ENCODE measurements at regions not wholly inside any gene's neighbourhood (a gene's known extent, or its start where the extent isn't known, plus 50 kb on each side); places are given as distances from the start of the nearest gene placed in this dataset.
"Not testable (repeated sequence)": the region's sequence is repeated elsewhere in the genome, so short reads cannot be mapped to it uniquely, and the experiment has no call there.

GRCh38 chr18:1147730-1148129, 243.1 kb downstream of the ADCYAP1 start:
- Histone ChIP-seq H3K4me3 (ENCODE audit: severe bottlenecking) (no peak overlapping the region), H3K27ac (ENCODE audit: poor library complexity, severe bottlenecking) (no peak overlapping the region), H3K4me1 (ENCODE audit: insufficient read depth, poor library complexity, severe bottlenecking) (no peaks in the 10 kb centered on the region), H3K27me3 (ENCODE audit: insufficient read depth, poor library complexity, severe bottlenecking) (no peaks in the 10 kb centered on the region), H3K9me3 (ENCODE audit: severe bottlenecking) (no peaks in the 10 kb centered on the region), H3K36me3 (ENCODE audit: low read depth) (no peaks in the 10 kb centered on the region)
- no peak for DNase-seq (ENCODE audit: low spot score)
- no peak for ATAC-seq (ENCODE audit: low read depth)
- TF ChIP-seq CTCF (IDR thresholded peaks at IDR 0.05; ENCODE audit: poor library complexity, severe bottlenecking), result no peak

GRCh38 chr18:1149709-1150108, 245.0 kb downstream of the ADCYAP1 start:
- no peak for TF ChIP-seq CTCF (IDR thresholded peaks at IDR 0.05; ENCODE audit: poor library complexity, severe bottlenecking)
- no peak for DNase-seq (ENCODE audit: low spot score)

GRCh38 chr18:1150344-1150743, 245.7 kb downstream of the ADCYAP1 start:
- no peak overlapping the region for H3K27ac ChIP-seq (ENCODE audit: poor library complexity, severe bottlenecking)
- no peaks in the 10 kb centered on the region for H3K4me1 ChIP-seq (ENCODE audit: insufficient read depth, poor library complexity, severe bottlenecking)
- no peaks in the 10 kb centered on the region for H3K9me3 ChIP-seq (ENCODE audit: severe bottlenecking)
- no peak for DNase-seq (ENCODE audit: low spot score)
- H3K36me3 ChIP-seq (ENCODE audit: low read depth), result no peaks in the 10 kb centered on the region
- H3K27me3 ChIP-seq (ENCODE audit: insufficient read depth, poor library complexity, severe bottlenecking), result no peaks in the 10 kb centered on the region
- ATAC-seq (ENCODE audit: low read depth), result no peak
- H3K4me3 ChIP-seq (ENCODE audit: severe bottlenecking), result no peak overlapping the region
- no peak for TF ChIP-seq CTCF (IDR thresholded peaks at IDR 0.05; ENCODE audit: poor library complexity, severe bottlenecking)

More at GRCh38 chr18:1149709-1150108, 245.0 kb downstream of the ADCYAP1 start:
- Histone ChIP-seq H3K9me3 (ENCODE audit: severe bottlenecking) (no peaks in the 10 kb centered on the region), H3K27me3 (ENCODE audit: insufficient read depth, poor library complexity, severe bottlenecking) (no peaks in the 10 kb centered on the region), H3K4me3 (ENCODE audit: severe bottlenecking) (no peak overlapping the region), H3K4me1 (ENCODE audit: insufficient read depth, poor library complexity, severe bottlenecking) (no peaks in the 10 kb centered on the region), H3K36me3 (ENCODE audit: low read depth) (no peaks in the 10 kb centered on the region), H3K27ac (ENCODE audit: poor library complexity, severe bottlenecking) (no peak overlapping the region)
- no peak for ATAC-seq (ENCODE audit: low read depth)

GRCh38 chr18:1152958-1153357, 248.3 kb downstream of the ADCYAP1 start:
- H3K27ac ChIP-seq (ENCODE audit: poor library complexity, severe bottlenecking); H3K27me3 ChIP-seq (ENCODE audit: insufficient read depth, poor library complexity, severe bottlenecking); H3K36me3 ChIP-seq (ENCODE audit: low read depth); DNase-seq (ENCODE audit: low spot score); H3K9me3 ChIP-seq (ENCODE audit: severe bottlenecking); ATAC-seq (ENCODE audit: low read depth); H3K4me3 ChIP-seq (ENCODE audit: severe bottlenecking); H3K4me1 ChIP-seq (ENCODE audit: insufficient read depth, poor library complexity, severe bottlenecking): not testable (repeated sequence)

- no peak overlapping the region for H3K4me3 ChIP-seq (ENCODE audit: severe bottlenecking)
- H3K36me3 ChIP-seq (ENCODE audit: low read depth), result no peaks in the 10 kb centered on the region
- no peaks in the 10 kb centered on the region for H3K4me1 ChIP-seq (ENCODE audit: insufficient read depth, poor library complexity, severe bottlenecking)
- no peaks in the 10 kb centered on the region for H3K27me3 ChIP-seq (ENCODE audit: insufficient read depth, poor library complexity, severe bottlenecking)
- no peaks in the 10 kb centered on the region for H3K9me3 ChIP-seq (ENCODE audit: severe bottlenecking)
- H3K27ac ChIP-seq (ENCODE audit: poor library complexity, severe bottlenecking), result no peak overlapping the region
- no peak for TF ChIP-seq CTCF (IDR thresholded peaks at IDR 0.05; ENCODE audit: poor library complexity, severe bottlenecking)
- no peak for ATAC-seq (ENCODE audit: low read depth)
- DNase-seq (ENCODE audit: low spot score), result no peak
These were observed 268.9 kb downstream of the ADCYAP1 start for GRCh38 chr18:1173593-1173992.
